B cell (primary cell): ENCODE measurements at regions not wholly inside any gene's neighbourhood (a gene's known extent, or its start where the extent isn't known, plus 50 kb on each side); places are given as distances from the start of the nearest gene placed in this dataset.

ENCODE experiments used
- EZH2 ChIP-seq: IDR thresholded peaks from 2 replicates; pipeline ENCODE4 v1.6.1; 2012; ENCODE audit warnings: borderline replicate concordance, low read depth, mild to moderate bottlenecking, moderate library complexity, low read length; ENCODE audit not compliant: insufficient read depth, poor library complexity, severe bottlenecking
- TF ChIP-seq, protein P1 (sequence below): fragments of 200-600 bp; IDR thresholded peaks from one replicate; pipeline ENCODE4 v1.8.0; 2022; ENCODE audit warnings: antibody characterized with exemption, mild to moderate bottlenecking

DNA sequence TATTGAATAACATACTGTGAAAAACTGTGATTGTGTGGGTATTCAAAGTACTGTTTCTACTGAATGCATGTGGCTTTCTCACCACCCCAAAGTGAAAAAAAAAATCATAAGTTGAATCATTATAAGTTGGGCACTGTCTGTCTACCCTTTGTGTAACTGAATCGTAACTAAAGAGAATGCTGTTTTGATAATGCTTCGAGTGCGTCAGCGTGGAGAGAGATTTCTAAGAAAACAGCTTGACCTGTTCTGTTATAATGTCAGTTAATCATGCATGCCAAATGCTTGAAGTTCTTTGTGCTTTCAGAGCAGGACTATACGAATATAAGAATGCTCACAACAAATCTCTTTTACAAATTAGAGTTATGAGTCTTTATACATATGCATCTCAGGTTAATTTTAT lies 148.8 kb upstream of the SGCD start:
- TF ChIP-seq, protein P1, sequence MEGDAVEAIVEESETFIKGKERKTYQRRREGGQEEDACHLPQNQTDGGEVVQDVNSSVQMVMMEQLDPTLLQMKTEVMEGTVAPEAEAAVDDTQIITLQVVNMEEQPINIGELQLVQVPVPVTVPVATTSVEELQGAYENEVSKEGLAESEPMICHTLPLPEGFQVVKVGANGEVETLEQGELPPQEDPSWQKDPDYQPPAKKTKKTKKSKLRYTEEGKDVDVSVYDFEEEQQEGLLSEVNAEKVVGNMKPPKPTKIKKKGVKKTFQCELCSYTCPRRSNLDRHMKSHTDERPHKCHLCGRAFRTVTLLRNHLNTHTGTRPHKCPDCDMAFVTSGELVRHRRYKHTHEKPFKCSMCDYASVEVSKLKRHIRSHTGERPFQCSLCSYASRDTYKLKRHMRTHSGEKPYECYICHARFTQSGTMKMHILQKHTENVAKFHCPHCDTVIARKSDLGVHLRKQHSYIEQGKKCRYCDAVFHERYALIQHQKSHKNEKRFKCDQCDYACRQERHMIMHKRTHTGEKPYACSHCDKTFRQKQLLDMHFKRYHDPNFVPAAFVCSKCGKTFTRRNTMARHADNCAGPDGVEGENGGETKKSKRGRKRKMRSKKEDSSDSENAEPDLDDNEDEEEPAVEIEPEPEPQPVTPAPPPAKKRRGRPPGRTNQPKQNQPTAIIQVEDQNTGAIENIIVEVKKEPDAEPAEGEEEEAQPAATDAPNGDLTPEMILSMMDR: no peak
- TF ChIP-seq EZH2: no peak
